ENCODE measurements at regions not wholly inside any gene's neighbourhood (a gene's known extent, or its start where the extent isn't known, plus 50 kb on each side); places are given as distances from the start of the nearest gene placed in this dataset.
"Not testable (repeated sequence)": the region's sequence is repeated elsewhere in the genome, so short reads cannot be mapped to it uniquely, and the experiment has no call there.

- no peak overlapping the region for H3K4me3 Mint-ChIP-seq
- DNase-seq (ENCODE audit: low spot score): no peak
- H3K36me3 Mint-ChIP-seq (ENCODE audit: low read depth): no peaks in the 10 kb centered on the region
- no peaks in the 10 kb centered on the region for H3K27me3 Mint-ChIP-seq (ENCODE audit: insufficient read depth)
- H3K4me1 Mint-ChIP-seq (ENCODE audit: low read depth): no peaks in the 10 kb centered on the region
- intact Hi-C loops (cut with micrococcal nuclease): no loop called here
- no peaks in the 10 kb centered on the region for H3K9me3 Mint-ChIP-seq
- H3K27ac Mint-ChIP-seq: no peak overlapping the region
Observed at GRCh38 chr2:149873936-149874335, 286.4 kb upstream of the MMADHC start.

- intact Hi-C loops (cut with micrococcal nuclease): no loop called here
- H3K27me3 Mint-ChIP-seq (ENCODE audit: insufficient read depth): no peaks in the 10 kb centered on the region
- no peak overlapping the region for H3K4me3 Mint-ChIP-seq
- H3K9me3 Mint-ChIP-seq: no peaks in the 10 kb centered on the region
- no peak for DNase-seq (ENCODE audit: low spot score)
- no peak overlapping the region for H3K27ac Mint-ChIP-seq
- no peaks in the 10 kb centered on the region for H3K4me1 Mint-ChIP-seq (ENCODE audit: low read depth)
- no peaks in the 10 kb centered on the region for H3K36me3 Mint-ChIP-seq (ENCODE audit: low read depth)
Observed at GRCh38 chr2:149872638-149873150, 285.1 kb upstream of the MMADHC start.

GRCh38 chr2:149872041-149872440 is 284.5 kb upstream of the MMADHC start:
- Mint-ChIP-seq H3K4me3 (no peak overlapping the region), H3K36me3 (ENCODE audit: low read depth) (no peaks in the 10 kb centered on the region), H3K4me1 (ENCODE audit: low read depth) (no peaks in the 10 kb centered on the region), H3K27ac (no peak overlapping the region), H3K27me3 (ENCODE audit: insufficient read depth) (no peaks in the 10 kb centered on the region), H3K9me3 (no peaks in the 10 kb centered on the region)
- intact Hi-C loops (cut with micrococcal nuclease): no loop called here
- no peak for DNase-seq (ENCODE audit: low spot score)

- Mint-ChIP-seq H3K27ac (no peak overlapping the region), H3K9me3 (no peaks in the 10 kb centered on the region), H3K36me3 (ENCODE audit: low read depth) (no peaks in the 10 kb centered on the region), H3K4me1 (ENCODE audit: low read depth) (no peaks in the 10 kb centered on the region), H3K27me3 (ENCODE audit: insufficient read depth) (no peaks in the 10 kb centered on the region), H3K4me3 (no peak overlapping the region)
- no peak for DNase-seq (ENCODE audit: low spot score)
- intact Hi-C loops (cut with micrococcal nuclease): no loop called here
Observed at GRCh38 chr2:149871091-149871885, 283.7 kb upstream of the MMADHC start.

- no peak for DNase-seq (ENCODE audit: low spot score)
- H3K4me3 Mint-ChIP-seq: no peak overlapping the region
- H3K36me3 Mint-ChIP-seq (ENCODE audit: low read depth): no peaks in the 10 kb centered on the region
- intact Hi-C loops (cut with micrococcal nuclease): no loop called here
- no peaks in the 10 kb centered on the region for H3K27me3 Mint-ChIP-seq (ENCODE audit: insufficient read depth)
- H3K27ac Mint-ChIP-seq: no peak overlapping the region
- H3K4me1 Mint-ChIP-seq (ENCODE audit: low read depth): no peaks in the 10 kb centered on the region
- H3K9me3 Mint-ChIP-seq: peaks cover 4% of the 10 kb centered on the region
Observed at GRCh38 chr2:149863227-149863626, 275.7 kb upstream of the MMADHC start.

- Mint-ChIP-seq H3K36me3 (ENCODE audit: low read depth) (no peaks in the 10 kb centered on the region), H3K9me3 (peaks cover 6% of the 10 kb centered on the region), H3K27ac (no peak overlapping the region), H3K4me3 (no peak overlapping the region), H3K27me3 (ENCODE audit: insufficient read depth) (no peaks in the 10 kb centered on the region), H3K4me1 (ENCODE audit: low read depth) (no peaks in the 10 kb centered on the region)
- no peak for DNase-seq (ENCODE audit: low spot score)
- intact Hi-C loops (cut with micrococcal nuclease): no loop called here
Observed at GRCh38 chr2:149861034-149861433, 273.5 kb upstream of the MMADHC start.

- H3K4me3 Mint-ChIP-seq: no peak overlapping the region
- DNase-seq (ENCODE audit: low spot score): no peak
- H3K4me1 Mint-ChIP-seq (ENCODE audit: low read depth): no peaks in the 10 kb centered on the region
- H3K9me3 Mint-ChIP-seq: peaks cover 6% of the 10 kb centered on the region
- intact Hi-C loops (cut with micrococcal nuclease): no loop called here
- H3K36me3 Mint-ChIP-seq (ENCODE audit: low read depth): no peaks in the 10 kb centered on the region
- H3K27me3 Mint-ChIP-seq (ENCODE audit: insufficient read depth): no peaks in the 10 kb centered on the region
- no peak overlapping the region for H3K27ac Mint-ChIP-seq
Observed at GRCh38 chr2:149860276-149860921, 272.8 kb upstream of the MMADHC start.

- no peak for DNase-seq (ENCODE audit: low spot score)
- H3K27ac Mint-ChIP-seq: no peak overlapping the region
- peaks cover 6% of the 10 kb centered on the region for H3K9me3 Mint-ChIP-seq
- no peak overlapping the region for H3K4me3 Mint-ChIP-seq
- H3K4me1 Mint-ChIP-seq (ENCODE audit: low read depth): no peaks in the 10 kb centered on the region
- intact Hi-C loops (cut with micrococcal nuclease): no loop called here
- H3K36me3 Mint-ChIP-seq (ENCODE audit: low read depth): no peaks in the 10 kb centered on the region
- H3K27me3 Mint-ChIP-seq (ENCODE audit: insufficient read depth): no peaks in the 10 kb centered on the region
Observed at GRCh38 chr2:149858901-149859634, 271.5 kb upstream of the MMADHC start.

GRCh38 chr2:149858216-149858615 is 270.6 kb upstream of the MMADHC start:
- no peaks in the 10 kb centered on the region for H3K27me3 Mint-ChIP-seq (ENCODE audit: insufficient read depth)
- no peak overlapping the region for H3K4me3 Mint-ChIP-seq
- H3K4me1 Mint-ChIP-seq (ENCODE audit: low read depth): no peaks in the 10 kb centered on the region
- no peak overlapping the region for H3K27ac Mint-ChIP-seq
- intact Hi-C loops (cut with micrococcal nuclease): no loop called here
- no peak for DNase-seq (ENCODE audit: low spot score)
- peaks cover 6% of the 10 kb centered on the region for H3K9me3 Mint-ChIP-seq
- no peaks in the 10 kb centered on the region for H3K36me3 Mint-ChIP-seq (ENCODE audit: low read depth)

GRCh38 chr2:149857344-149857743 is 269.8 kb upstream of the MMADHC start:
- Mint-ChIP-seq H3K27me3 (ENCODE audit: insufficient read depth) (no peaks in the 10 kb centered on the region), H3K4me1 (ENCODE audit: low read depth) (no peaks in the 10 kb centered on the region), H3K36me3 (ENCODE audit: low read depth) (no peaks in the 10 kb centered on the region), H3K27ac (no peak overlapping the region), H3K4me3 (no peak overlapping the region), H3K9me3 (peaks cover 6% of the 10 kb centered on the region)
- DNase-seq (ENCODE audit: low spot score): no peak
- intact Hi-C loops (cut with micrococcal nuclease): no loop called here

- H3K36me3 Mint-ChIP-seq (ENCODE audit: low read depth); intact Hi-C loops (cut with micrococcal nuclease); H3K9me3 Mint-ChIP-seq; DNase-seq (ENCODE audit: low spot score); H3K4me1 Mint-ChIP-seq (ENCODE audit: low read depth); H3K27me3 Mint-ChIP-seq (ENCODE audit: insufficient read depth); H3K27ac Mint-ChIP-seq; H3K4me3 Mint-ChIP-seq: not testable (repeated sequence)
Observed at GRCh38 chr2:149855859-149856258, 268.3 kb upstream of the MMADHC start.

- Mint-ChIP-seq H3K9me3 (peaks cover 12% of the 10 kb centered on the region), H3K4me1 (ENCODE audit: low read depth) (no peaks in the 10 kb centered on the region), H3K36me3 (ENCODE audit: low read depth) (no peaks in the 10 kb centered on the region), H3K27ac (no peak overlapping the region), H3K27me3 (ENCODE audit: insufficient read depth) (no peaks in the 10 kb centered on the region), H3K4me3 (no peak overlapping the region)
- no peak for DNase-seq (ENCODE audit: low spot score)
- intact Hi-C loops (cut with micrococcal nuclease): no loop called here
Observed at GRCh38 chr2:149849591-149849990, 262.0 kb upstream of the MMADHC start.

- H3K27ac Mint-ChIP-seq: no peak overlapping the region
- H3K4me1 Mint-ChIP-seq (ENCODE audit: low read depth): no peaks in the 10 kb centered on the region
- no peaks in the 10 kb centered on the region for H3K27me3 Mint-ChIP-seq (ENCODE audit: insufficient read depth)
- no peak overlapping the region for H3K4me3 Mint-ChIP-seq
- intact Hi-C loops (cut with micrococcal nuclease): no loop called here
- peaks cover 12% of the 10 kb centered on the region for H3K9me3 Mint-ChIP-seq
- no peak for DNase-seq (ENCODE audit: low spot score)
- H3K36me3 Mint-ChIP-seq (ENCODE audit: low read depth): no peaks in the 10 kb centered on the region
Observed at GRCh38 chr2:149849136-149849535, 261.6 kb upstream of the MMADHC start.

All from activated T-helper 1 cell treated with anti-CD3 and anti-CD28 coated beads, Interleukin-12 subunit alpha, Interleukin-12 subunit beta, Interleukin-2, Interleukin-4 antibody, amounts not matched to agents 30 ng/mL and 10 ng/mL and 1 ng/mL, durations not matched to agents 14 hours and 24 hours and 36 hours (primary cell).